ENCODE measurements at regions not wholly inside any gene's neighbourhood (a gene's known extent, or its start where the extent isn't known, plus 50 kb on each side); places are given as distances from the start of the nearest gene placed in this dataset.
"Not testable (repeated sequence)": the region's sequence is repeated elsewhere in the genome, so short reads cannot be mapped to it uniquely, and the experiment has no call there.

DNA sequence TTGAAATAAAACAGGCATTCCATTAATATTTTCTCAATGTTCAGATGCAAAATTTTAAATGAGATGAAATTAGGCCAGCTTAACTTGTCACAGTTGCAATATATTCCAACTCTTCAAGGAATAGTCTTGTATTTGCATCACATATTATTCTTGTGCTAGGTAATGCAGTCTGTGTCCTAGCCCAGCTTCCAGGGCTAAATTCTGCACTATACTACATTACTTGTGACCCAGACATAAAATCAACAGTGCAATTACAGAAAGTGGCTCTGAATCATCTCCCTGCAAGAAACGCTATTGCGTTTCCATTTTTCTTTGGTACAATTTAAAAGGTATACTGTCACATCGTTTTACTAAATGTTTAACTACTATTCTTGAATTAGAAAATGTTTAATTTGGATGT, 399.2 kb downstream of the TENT5A start:
- Histone ChIP-seq H3K27ac (no peak overlapping the region), H3K4me2 (no peak overlapping the region), H3K4me3 (no peak overlapping the region), H3K9me3 (no peaks in the 10 kb centered on the region), H3K4me1 (no peaks in the 10 kb centered on the region)
- TF ChIP-seq CBX2 (IDR thresholded peaks at IDR 0.05; ENCODE audit: borderline replicate concordance, low read depth) (no peak), CHD4 (IDR thresholded peaks at IDR 0.05; ENCODE audit: borderline replicate concordance) (no peak), KDM5A (IDR thresholded peaks at IDR 0.05) (no peak), SMC3 (IDR thresholded peaks at IDR 0.05) (no peak)
- TF ChIP-seq, protein P1, sequence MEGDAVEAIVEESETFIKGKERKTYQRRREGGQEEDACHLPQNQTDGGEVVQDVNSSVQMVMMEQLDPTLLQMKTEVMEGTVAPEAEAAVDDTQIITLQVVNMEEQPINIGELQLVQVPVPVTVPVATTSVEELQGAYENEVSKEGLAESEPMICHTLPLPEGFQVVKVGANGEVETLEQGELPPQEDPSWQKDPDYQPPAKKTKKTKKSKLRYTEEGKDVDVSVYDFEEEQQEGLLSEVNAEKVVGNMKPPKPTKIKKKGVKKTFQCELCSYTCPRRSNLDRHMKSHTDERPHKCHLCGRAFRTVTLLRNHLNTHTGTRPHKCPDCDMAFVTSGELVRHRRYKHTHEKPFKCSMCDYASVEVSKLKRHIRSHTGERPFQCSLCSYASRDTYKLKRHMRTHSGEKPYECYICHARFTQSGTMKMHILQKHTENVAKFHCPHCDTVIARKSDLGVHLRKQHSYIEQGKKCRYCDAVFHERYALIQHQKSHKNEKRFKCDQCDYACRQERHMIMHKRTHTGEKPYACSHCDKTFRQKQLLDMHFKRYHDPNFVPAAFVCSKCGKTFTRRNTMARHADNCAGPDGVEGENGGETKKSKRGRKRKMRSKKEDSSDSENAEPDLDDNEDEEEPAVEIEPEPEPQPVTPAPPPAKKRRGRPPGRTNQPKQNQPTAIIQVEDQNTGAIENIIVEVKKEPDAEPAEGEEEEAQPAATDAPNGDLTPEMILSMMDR (IDR thresholded peaks at IDR 0.05), result no peak
- POLR2A ChIA-PET, result no interaction called here
- WGBS (ENCODE audit: missing lambda C conversion rate), result 46% methylated on average over 3 of the region's 3 CpGs
- CTCF ChIA-PET, result no interaction called here
- ATAC-seq, result no peak
- FAIRE-seq, result no peak
- DNase-seq (ENCODE audit: low read depth in 1 of 2, low spot score in 1 of 2), result no peak

DNA sequence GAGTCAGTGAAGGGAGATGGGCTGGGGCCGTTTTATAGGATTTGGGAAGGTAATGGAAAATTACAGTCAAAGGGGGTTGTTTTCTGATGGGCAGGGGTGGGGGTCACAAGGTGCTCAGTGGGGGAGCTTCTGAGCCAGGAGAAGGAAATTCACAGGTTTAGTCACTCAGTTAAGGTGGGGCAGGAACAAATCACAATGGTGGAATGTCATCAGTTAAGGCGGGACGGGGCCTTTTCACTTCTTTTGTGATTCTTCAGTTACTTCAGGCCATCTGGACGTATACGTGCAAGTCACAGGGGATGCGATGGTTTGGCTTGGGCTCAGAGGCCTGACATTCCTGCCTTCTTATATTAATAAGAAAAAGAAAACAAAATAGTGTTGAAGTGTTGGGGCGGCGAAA, 408.5 kb downstream of the TENT5A start:
- ATAC-seq; H3K4me1 ChIP-seq; CTCF ChIA-PET; FAIRE-seq; H3K9me3 ChIP-seq; DNase-seq (ENCODE audit: low read depth in 1 of 2, low spot score in 1 of 2); H3K27ac ChIP-seq; H3K4me3 ChIP-seq; POLR2A ChIA-PET; H3K4me2 ChIP-seq: not testable (repeated sequence)
- WGBS (ENCODE audit: missing lambda C conversion rate), result 68% methylated on average over 8 of the region's 8 CpGs

DNA sequence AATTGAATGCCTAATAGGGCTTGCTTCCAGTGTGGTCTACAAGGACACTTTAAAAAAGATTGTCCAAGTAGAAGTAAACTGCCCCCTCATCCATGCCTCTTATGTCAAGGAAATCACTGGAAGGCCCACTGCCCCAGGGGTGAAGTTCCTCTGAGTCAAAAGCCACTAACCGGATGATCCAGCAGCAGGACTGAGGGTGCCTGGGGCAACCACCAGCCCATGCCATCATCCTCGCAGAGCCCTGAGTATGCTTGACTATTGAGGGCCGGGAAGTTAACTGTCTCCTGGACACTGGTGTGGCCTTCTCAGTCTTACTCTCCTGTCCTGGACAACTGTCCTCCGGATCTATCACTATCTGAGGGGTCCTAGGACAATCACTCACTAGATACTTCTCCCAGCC, 411.5 kb downstream of the TENT5A start:
- ATAC-seq (no peak), DNase-seq (ENCODE audit: low read depth in 1 of 2, low spot score in 1 of 2) (no peak), FAIRE-seq (no peak)
- Histone ChIP-seq H3K4me2 (no peak overlapping the region), H3K4me1 (no peaks in the 10 kb centered on the region), H3K27ac (no peak overlapping the region), H3K4me3 (no peak overlapping the region), H3K9me3 (no peaks in the 10 kb centered on the region)
- TF ChIP-seq NR3C1 (IDR thresholded peaks at IDR 0.05) (no peak), RFX5 (IDR thresholded peaks at IDR 0.05) (no peak), CBX2 (IDR thresholded peaks at IDR 0.05; ENCODE audit: borderline replicate concordance, low read depth) (no peak)
- TF ChIP-seq, protein P1 (IDR thresholded peaks at IDR 0.05), result no peak
- POLR2A ChIA-PET, result no interaction called here
- WGBS (ENCODE audit: missing lambda C conversion rate), result 51% methylated on average over 3 of the region's 4 CpGs
- CTCF ChIA-PET, result no interaction called here

DNA sequence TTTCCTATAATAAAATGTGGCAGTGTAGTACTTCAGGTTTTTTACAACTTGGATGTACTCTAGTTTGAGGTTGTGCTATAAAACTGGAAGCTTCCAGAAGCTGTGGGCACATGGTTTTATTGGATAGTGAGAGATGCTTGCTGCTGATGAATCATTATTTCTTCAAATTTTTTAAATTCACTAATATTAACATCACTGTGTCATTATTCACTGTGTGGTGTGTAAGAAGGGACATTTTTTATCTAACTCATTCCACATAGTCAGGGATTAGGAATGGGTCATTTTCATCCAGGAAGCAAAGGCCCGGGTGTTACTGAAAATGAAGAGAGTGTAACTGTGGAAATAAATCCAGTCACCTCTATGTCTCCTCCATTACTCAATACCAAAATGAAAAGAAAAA, 421.0 kb downstream of the TENT5A start:
- TF ChIP-seq RARB (CRISPR knock-in tag; IDR thresholded peaks at IDR 0.05), result no peak
- TF ChIP-seq TFCP2L1 (CRISPR knock-in tag; IDR thresholded peaks at IDR 0.05), result no peak
- TF ChIP-seq RAD21 (conservative IDR thresholded peaks at IDR 0.05 in 1 of 2, IDR thresholded peaks at IDR 0.05 in 1 of 2), result no peak
- TF ChIP-seq FOXS1 (CRISPR knock-in tag; IDR thresholded peaks at IDR 0.05), result no peak
- TF ChIP-seq, protein P2, sequence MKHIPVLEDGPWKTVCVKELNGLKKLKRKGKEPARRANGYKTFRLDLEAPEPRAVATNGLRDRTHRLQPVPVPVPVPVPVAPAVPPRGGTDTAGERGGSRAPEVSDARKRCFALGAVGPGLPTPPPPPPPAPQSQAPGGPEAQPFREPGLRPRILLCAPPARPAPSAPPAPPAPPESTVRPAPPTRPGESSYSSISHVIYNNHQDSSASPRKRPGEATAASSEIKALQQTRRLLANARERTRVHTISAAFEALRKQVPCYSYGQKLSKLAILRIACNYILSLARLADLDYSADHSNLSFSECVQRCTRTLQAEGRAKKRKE (CRISPR knock-in tag; IDR thresholded peaks at IDR 0.05; ENCODE audit: low read depth), result no peak
- TF ChIP-seq, protein P3, sequence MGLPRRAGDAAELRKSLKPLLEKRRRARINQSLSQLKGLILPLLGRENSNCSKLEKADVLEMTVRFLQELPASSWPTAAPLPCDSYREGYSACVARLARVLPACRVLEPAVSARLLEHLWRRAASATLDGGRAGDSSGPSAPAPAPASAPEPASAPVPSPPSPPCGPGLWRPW (IDR thresholded peaks at IDR 0.05), result no peak
- TF ChIP-seq CBX2 (IDR thresholded peaks at IDR 0.05; ENCODE audit: borderline replicate concordance, low read depth), result no peak
- no peak for TF ChIP-seq ZSCAN20 (CRISPR knock-in tag; IDR thresholded peaks at IDR 0.05)
- TF ChIP-seq, protein P4, sequence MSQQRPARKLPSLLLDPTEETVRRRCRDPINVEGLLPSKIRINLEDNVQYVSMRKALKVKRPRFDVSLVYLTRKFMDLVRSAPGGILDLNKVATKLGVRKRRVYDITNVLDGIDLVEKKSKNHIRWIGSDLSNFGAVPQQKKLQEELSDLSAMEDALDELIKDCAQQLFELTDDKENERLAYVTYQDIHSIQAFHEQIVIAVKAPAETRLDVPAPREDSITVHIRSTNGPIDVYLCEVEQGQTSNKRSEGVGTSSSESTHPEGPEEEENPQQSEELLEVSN (IDR thresholded peaks at IDR 0.05; ENCODE audit: borderline replicate concordance, low read depth), result no peak
- no peak for TF ChIP-seq ZFP36 (IDR thresholded peaks at IDR 0.05; ENCODE audit: borderline replicate concordance, partially characterized antibody)
- no peak for TF ChIP-seq NPAS2 (CRISPR knock-in tag; IDR thresholded peaks at IDR 0.05; ENCODE audit: borderline replicate concordance)
- TF ChIP-seq, protein P5, sequence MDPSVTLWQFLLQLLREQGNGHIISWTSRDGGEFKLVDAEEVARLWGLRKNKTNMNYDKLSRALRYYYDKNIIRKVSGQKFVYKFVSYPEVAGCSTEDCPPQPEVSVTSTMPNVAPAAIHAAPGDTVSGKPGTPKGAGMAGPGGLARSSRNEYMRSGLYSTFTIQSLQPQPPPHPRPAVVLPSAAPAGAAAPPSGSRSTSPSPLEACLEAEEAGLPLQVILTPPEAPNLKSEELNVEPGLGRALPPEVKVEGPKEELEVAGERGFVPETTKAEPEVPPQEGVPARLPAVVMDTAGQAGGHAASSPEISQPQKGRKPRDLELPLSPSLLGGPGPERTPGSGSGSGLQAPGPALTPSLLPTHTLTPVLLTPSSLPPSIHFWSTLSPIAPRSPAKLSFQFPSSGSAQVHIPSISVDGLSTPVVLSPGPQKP (IDR thresholded peaks at IDR 0.05; ENCODE audit: low read depth, low read length), result no peak
- no peak for TF ChIP-seq CHD4 (IDR thresholded peaks at IDR 0.05; ENCODE audit: borderline replicate concordance)
- TF ChIP-seq CEBPB (IDR thresholded peaks at IDR 0.05), result no peak
- no peak for TF ChIP-seq MAFK (IDR thresholded peaks at IDR 0.05; ENCODE audit: partially characterized antibody)
- FAIRE-seq (no peak), ATAC-seq (no peak), DNase-seq (ENCODE audit: low read depth in 1 of 2, low spot score in 1 of 2) (no peak)
- Histone ChIP-seq H3K4me2 (no peak overlapping the region), H3K4me3 (no peak overlapping the region), H3K27ac (no peak overlapping the region), H3K9me3 (no peaks in the 10 kb centered on the region), H3K4me1 (no peaks in the 10 kb centered on the region)
- WGBS (ENCODE audit: missing lambda C conversion rate), result 13% methylated on average over 1 of the region's 1 CpG
- ChIA-PET CTCF (no interaction called here), POLR2A (no interaction called here)
